ENCODE measurements at regions not wholly inside any gene's neighbourhood (a gene's known extent, or its start where the extent isn't known, plus 50 kb on each side); places are given as distances from the start of the nearest gene placed in this dataset.

DNA sequence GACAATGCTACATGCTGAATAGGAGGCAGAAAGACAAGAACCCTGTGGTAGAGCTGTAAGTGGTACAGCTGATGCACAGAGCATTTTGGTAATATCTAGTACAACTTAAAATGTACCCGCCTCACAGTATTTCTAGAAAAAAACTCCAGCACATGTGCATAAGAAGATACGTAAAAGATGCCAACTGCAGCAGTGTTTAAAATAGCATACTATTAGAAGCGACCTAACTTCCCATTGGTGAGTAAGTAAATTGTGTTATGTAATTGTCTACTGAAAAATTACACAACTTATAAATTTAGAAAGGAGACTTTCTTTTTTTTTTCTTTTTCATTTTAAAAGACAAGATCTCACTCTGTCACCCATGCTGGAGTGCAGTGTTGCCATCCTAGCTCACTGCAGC, 114.3 kb upstream of the CAND1 start:
- Histone ChIP-seq H3K4me1 (ENCODE audit: control insufficient read depth, extremely low read depth, insufficient read depth, low read length) (no peaks in the 10 kb centered on the region), H3K27me3 (ENCODE audit: control insufficient read depth in 2 of 2, insufficient read depth in 2 of 2, low read length in 2 of 2) (no peaks in the 10 kb centered on the region), H3K4me3 (replicated peaks in 1 of 3; ENCODE audit: insufficient read depth in 1 of 3, low read depth in 1 of 3, low read length in 3 of 3) (no peak overlapping the region), H3K27ac (ENCODE audit: insufficient read depth, low read depth, low read length) (no peak overlapping the region), H3K79me2 (ENCODE audit: control insufficient read depth, insufficient read depth, low read length) (no peaks in the 10 kb centered on the region), H3K36me3 (ENCODE audit: control insufficient read depth in 2 of 2, extremely low read depth in 1 of 2, insufficient read depth in 2 of 2, low read length in 2 of 2) (no peaks in the 10 kb centered on the region), H3K9ac (replicated peaks; ENCODE audit: extremely low read depth, insufficient read depth, low read length) (no peak overlapping the region), H3K4me2 (ENCODE audit: insufficient read depth, low read length) (no peak overlapping the region), H4K20me1 (replicated peaks; ENCODE audit: control insufficient read depth, extremely low read depth, insufficient read depth, low read length) (no peaks in the 10 kb centered on the region), H3K9me3 (replicated peaks; ENCODE audit: control insufficient read depth, insufficient read depth, low read length) (no peaks in the 10 kb centered on the region), H2AFZ (ENCODE audit: low read depth, low read length) (no peak overlapping the region), H3K9me1 (replicated peaks; ENCODE audit: control insufficient read depth, extremely low read depth, insufficient read depth, low read length) (no peaks in the 10 kb centered on the region)
- BruUV-seq (replicated peaks), result no TSS peak
- no peak for DNase-seq (ENCODE audit: low read depth, low spot score)
- dilution Hi-C loops (cut with MboI; ENCODE audit: extremely low pct_ligation_motif_present, low sequenced_read_pairs), result no loop called here
- intact Hi-C loops (cut with micrococcal nuclease), result no loop called here
- ChIA-PET POLR2A (no interaction called here), CTCF (interaction anchor here (0.9 kb wide), 1 partner anchor 9 kb away, joined by 3 read pairs; no protein-coding TSS in a partner anchor)
- FAIRE-seq, result no peak
- no peak for TF ChIP-seq EZH2 (IDR thresholded peaks at IDR 0.05; ENCODE audit: borderline replicate concordance, low read depth, low read length, severe bottlenecking)

DNA sequence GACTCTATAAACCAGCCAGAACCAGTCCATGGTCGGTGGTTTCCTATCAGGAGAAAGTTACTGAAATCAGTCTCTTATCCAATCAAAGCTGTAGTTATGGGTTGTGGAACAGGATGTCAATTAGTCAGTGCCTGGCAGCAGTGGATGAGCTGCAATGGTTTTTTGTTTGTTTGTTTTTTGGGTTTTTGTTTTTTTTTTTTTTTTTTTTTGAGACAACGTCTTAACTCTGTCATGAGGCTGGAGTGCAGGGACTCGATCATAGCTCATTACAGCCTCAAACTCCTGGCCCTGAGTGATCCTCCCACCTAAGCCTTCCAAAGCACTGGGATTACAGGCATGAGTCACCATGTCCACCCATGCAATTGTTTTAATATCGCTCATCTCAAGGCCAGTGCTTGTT, 113.3 kb upstream of the CAND1 start:
- TF ChIP-seq EZH2 (IDR thresholded peaks at IDR 0.05; ENCODE audit: borderline replicate concordance, low read depth, low read length, severe bottlenecking) (no peak), MYC (IDR thresholded peaks at IDR 0.05; ENCODE audit: low read depth, low read length) (no peak), FOS (IDR thresholded peaks at IDR 0.05; ENCODE audit: borderline replicate concordance, insufficient read depth, low read length) (no peak), POLR2A (IDR thresholded peaks at IDR 0.05; ENCODE audit: low read depth, low read length) (no peak), JUN (IDR thresholded peaks at IDR 0.05; ENCODE audit: borderline replicate concordance, insufficient read depth, insufficient read length, low read depth) (no peak), POLR2AphosphoS5 (IDR thresholded peaks at IDR 0.05; ENCODE audit: insufficient read depth, low read depth, low read length) (no peak), GATA2 (IDR thresholded peaks at IDR 0.05; ENCODE audit: insufficient read depth, insufficient read length, low read depth, low read length) (no peak)
- TF ChIP-seq, protein P1, sequence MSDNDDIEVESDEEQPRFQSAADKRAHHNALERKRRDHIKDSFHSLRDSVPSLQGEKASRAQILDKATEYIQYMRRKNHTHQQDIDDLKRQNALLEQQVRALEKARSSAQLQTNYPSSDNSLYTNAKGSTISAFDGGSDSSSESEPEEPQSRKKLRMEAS (IDR thresholded peaks at IDR 0.05; ENCODE audit: insufficient read depth, insufficient read length), result no peak
- TF ChIP-seq, protein P2, sequence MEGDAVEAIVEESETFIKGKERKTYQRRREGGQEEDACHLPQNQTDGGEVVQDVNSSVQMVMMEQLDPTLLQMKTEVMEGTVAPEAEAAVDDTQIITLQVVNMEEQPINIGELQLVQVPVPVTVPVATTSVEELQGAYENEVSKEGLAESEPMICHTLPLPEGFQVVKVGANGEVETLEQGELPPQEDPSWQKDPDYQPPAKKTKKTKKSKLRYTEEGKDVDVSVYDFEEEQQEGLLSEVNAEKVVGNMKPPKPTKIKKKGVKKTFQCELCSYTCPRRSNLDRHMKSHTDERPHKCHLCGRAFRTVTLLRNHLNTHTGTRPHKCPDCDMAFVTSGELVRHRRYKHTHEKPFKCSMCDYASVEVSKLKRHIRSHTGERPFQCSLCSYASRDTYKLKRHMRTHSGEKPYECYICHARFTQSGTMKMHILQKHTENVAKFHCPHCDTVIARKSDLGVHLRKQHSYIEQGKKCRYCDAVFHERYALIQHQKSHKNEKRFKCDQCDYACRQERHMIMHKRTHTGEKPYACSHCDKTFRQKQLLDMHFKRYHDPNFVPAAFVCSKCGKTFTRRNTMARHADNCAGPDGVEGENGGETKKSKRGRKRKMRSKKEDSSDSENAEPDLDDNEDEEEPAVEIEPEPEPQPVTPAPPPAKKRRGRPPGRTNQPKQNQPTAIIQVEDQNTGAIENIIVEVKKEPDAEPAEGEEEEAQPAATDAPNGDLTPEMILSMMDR (IDR thresholded peaks at IDR 0.05; ENCODE audit: extremely low read depth in 1 of 2, insufficient read depth in 1 of 2, low read depth in 1 of 2, low read length in 2 of 2), result no peak
- H2AFZ ChIP-seq (ENCODE audit: low read depth, low read length), result no peak overlapping the region
- no peaks in the 10 kb centered on the region for H3K79me2 ChIP-seq (ENCODE audit: control insufficient read depth, insufficient read depth, low read length)
- no peaks in the 10 kb centered on the region for H3K36me3 ChIP-seq (ENCODE audit: control insufficient read depth in 2 of 2, extremely low read depth in 1 of 2, insufficient read depth in 2 of 2, low read length in 2 of 2)
- H3K9me3 ChIP-seq (replicated peaks; ENCODE audit: control insufficient read depth, insufficient read depth, low read length), result no peaks in the 10 kb centered on the region
- no TSS peak for BruUV-seq (replicated peaks)
- no peak overlapping the region for H3K4me2 ChIP-seq (ENCODE audit: insufficient read depth, low read length)
- no peaks in the 10 kb centered on the region for H4K20me1 ChIP-seq (replicated peaks; ENCODE audit: control insufficient read depth, extremely low read depth, insufficient read depth, low read length)
- dilution Hi-C loops (cut with MboI; ENCODE audit: extremely low pct_ligation_motif_present, low sequenced_read_pairs) (no loop called here), intact Hi-C loops (cut with micrococcal nuclease) (no loop called here)
- no peaks in the 10 kb centered on the region for H3K27me3 ChIP-seq (ENCODE audit: control insufficient read depth in 2 of 2, insufficient read depth in 2 of 2, low read length in 2 of 2)
- H3K9ac ChIP-seq (replicated peaks; ENCODE audit: extremely low read depth, insufficient read depth, low read length), result no peak overlapping the region
- no peak overlapping the region for H3K27ac ChIP-seq (ENCODE audit: insufficient read depth, low read depth, low read length)
- H3K9me1 ChIP-seq (replicated peaks; ENCODE audit: control insufficient read depth, extremely low read depth, insufficient read depth, low read length), result no peaks in the 10 kb centered on the region
- CTCF ChIA-PET, result interaction anchor here (1.4 kb wide), 1 partner anchor 9 kb away, joined by 3 read pairs; no protein-coding TSS in a partner anchor
- no peak overlapping the region for H3K4me3 ChIP-seq (replicated peaks in 1 of 3; ENCODE audit: insufficient read depth in 1 of 3, low read depth in 1 of 3, low read length in 3 of 3)
- no peak for DNase-seq (ENCODE audit: low read depth, low spot score)
- H3K4me1 ChIP-seq (ENCODE audit: control insufficient read depth, extremely low read depth, insufficient read depth, low read length), result no peaks in the 10 kb centered on the region
- POLR2A ChIA-PET, result no interaction called here
- FAIRE-seq, result no peak
